HepG2 (cell line): ENCODE measurements at regions not wholly inside any gene's neighbourhood (a gene's known extent, or its start where the extent isn't known, plus 50 kb on each side); places are given as distances from the start of the nearest gene placed in this dataset.

ENCODE experiments used
- ATAC-seq: fragments of 200-7000 bp; cut with Tn5 transposase; 3 replicates; pipeline ENCODE4 v1.9.1; 2020; ENCODE audit warnings: mild to moderate bottlenecking, moderate library complexity
- BruUV-seq: library from RNA; stranded (reverse); fragments of 400-500 nt; replicated peaks from 2 replicates; lab custom pipeline; 2021; lab: Mats Ljungman, UMichigan
- CTCF ChIA-PET: fragments of 300-600 bp; formaldehyde crosslinking; extraction: SDS; loops from one replicate; lab custom pipeline; 2021; ENCODE audit warnings: low total read pairs, inconsistent platforms, low intra/inter-chr PET ratio; lab: Yijun Ruan, JAX
- POLR2A ChIA-PET: fragments of 350-600 bp; sonication (Branson Sonifier 250); formaldehyde crosslinking; loops from one replicate; lab custom pipeline; 2020; ENCODE audit warnings: antibody characterized with exemption, inconsistent platforms; lab: Yijun Ruan, JAX
- DNase-seq: peaks from one replicate; pipeline ENCODE4 v3.0.0-alpha.2; 2015; ENCODE audit warnings: low spot score
- FAIRE-seq: peaks from 3 replicates; lab custom pipeline; 2011; peaks lifted over from hg19 to GRCh38; lab: Jason Lieb, UNC
- H2AFZ ChIP-seq: one replicate; pipeline ENCODE4 v1.6.1; 2011; ENCODE audit warnings: low read length, inconsistent platforms
- H3K27ac ChIP-seq: fragments of 300-600 bp; 3 replicates; pipeline ENCODE4 v1.8.0; 2011; ENCODE audit warnings: mixed run types, mild to moderate bottlenecking, mixed read lengths, low read length, inconsistent platforms; ENCODE audit not compliant: insufficient read depth; ENCODE audit errors: extremely low read length
- H3K27me3 ChIP-seq, 2 experiments: fragments of 200-600 bp in 1 of 2; 2 replicates in 1 of 2; 3 replicates in 1 of 2; pipeline versions ENCODE4 v1.6.0 to v1.8.0; 2011; ENCODE audit warnings: low read length in 2 of 2, mild to moderate bottlenecking in 2 of 2, moderate library complexity in 2 of 2, inconsistent platforms in 1 of 2; ENCODE audit not compliant: insufficient read depth in 2 of 2, control insufficient read depth in 1 of 2
- H3K36me3 ChIP-seq, 2 experiments: fragments of 200-600 bp in 1 of 2; replicated peaks in 1 of 2; 2 replicates in 1 of 2; 3 replicates in 1 of 2; pipeline versions ENCODE4 v1.5.1 to v1.8.0; 2011; ENCODE audit warnings: low read length in 2 of 2, inconsistent platforms in 1 of 2; ENCODE audit not compliant: insufficient read depth in 2 of 2, control insufficient read depth in 1 of 2
- H3K4me1 ChIP-seq: 2 replicates; pipeline ENCODE4 v1.5.1; 2012; ENCODE audit warnings: low read length, inconsistent platforms; ENCODE audit not compliant: insufficient read depth
- H3K4me2 ChIP-seq: 2 replicates; pipeline ENCODE4 v1.6.0; 2011; ENCODE audit warnings: low read depth, low read length, inconsistent platforms
- H3K4me3 ChIP-seq, 3 experiments: fragments of 200-600 bp in 1 of 3; sonication (generic), shearing (Covaris generic) in 1 of 3; replicated peaks in 1 of 3; 2 replicates each; pipeline ENCODE4 v1.5.1; 2011 to 2016; ENCODE audit warnings: low read length in 3 of 3, inconsistent platforms in 2 of 3, low read depth in 2 of 3, mild to moderate bottlenecking in 2 of 3, control low read depth in 1 of 3, mixed read lengths in 1 of 3; ENCODE audit not compliant: insufficient read depth in 1 of 3
- H3K79me2 ChIP-seq: one replicate; pipeline ENCODE4 v1.6.1; 2011; ENCODE audit warnings: low read length, inconsistent platforms; ENCODE audit not compliant: insufficient read depth
- H3K9ac ChIP-seq: 2 replicates; pipeline ENCODE4 v1.6.0; 2011; ENCODE audit warnings: mild to moderate bottlenecking, low read depth, low read length, inconsistent platforms; ENCODE audit not compliant: insufficient read depth
- H3K9me3 ChIP-seq: 2 replicates; pipeline ENCODE4 v1.5.1; 2012; ENCODE audit warnings: mild to moderate bottlenecking, low read length
- H4K20me1 ChIP-seq: 2 replicates; pipeline ENCODE4 v1.6.0; 2011; ENCODE audit warnings: inconsistent platforms, mild to moderate bottlenecking, low read length, moderate library complexity; ENCODE audit not compliant: insufficient read depth
- DMTF1 ChIP-seq: sonication (generic); formaldehyde crosslinking; IDR thresholded peaks from 2 replicates; pipeline ENCODE4 v1.4.0; 2020; ENCODE audit warnings: mild to moderate bottlenecking, missing genetic modification reagents
- FOXA1 ChIP-seq, 2 experiments: fragments of 450-650 bp in 1 of 2; sonication (generic) in 1 of 2; formaldehyde crosslinking in 1 of 2; IDR thresholded peaks; 2 replicates each; pipeline versions ENCODE4 v1.4.0 to v1.6.1; 2016 to 2020; ENCODE audit warnings: missing genetic modification reagents in 1 of 2
- GPN1 ChIP-seq: sonication (generic); formaldehyde crosslinking; IDR thresholded peaks from 2 replicates; pipeline ENCODE4 v1.5.1; 2020; ENCODE audit warnings: missing genetic modification reagents, borderline replicate concordance
- HDAC2 ChIP-seq: sonication (generic); formaldehyde crosslinking; IDR thresholded peaks from 2 replicates; pipeline ENCODE4 v1.4.0; 2020; ENCODE audit warnings: missing genetic modification reagents
- KDM1A ChIP-seq: IDR thresholded peaks from 2 replicates; pipeline ENCODE4 v1.6.1; 2016; ENCODE audit warnings: missing compliant biosample characterization
- KIAA2018 ChIP-seq: sonication (generic); formaldehyde crosslinking; IDR thresholded peaks from 2 replicates; pipeline ENCODE4 v1.5.0; 2020; ENCODE audit warnings: mild to moderate bottlenecking, missing genetic modification reagents, borderline replicate concordance
- MAFF ChIP-seq: IDR thresholded peaks from 2 replicates; pipeline ENCODE4 v1.6.1; 2011; ENCODE audit warnings: low read depth, low read length, improper control_type of control experiment
- MIXL1 ChIP-seq: IDR thresholded peaks from 2 replicates; pipeline ENCODE4 v1.6.1; 2016
- RARA ChIP-seq: IDR thresholded peaks from 2 replicates; pipeline ENCODE4 v1.6.1; 2016; ENCODE audit warnings: missing genetic modification reagents, missing compliant biosample characterization
- RBM22 ChIP-seq: fragments of 200-400 bp; formaldehyde crosslinking; optimal IDR thresholded peaks from 2 replicates; pipeline ENCODE3; 2017; ENCODE audit warnings: mild to moderate bottlenecking, low read length, moderate library complexity
- ZBTB25 ChIP-seq: IDR thresholded peaks from 2 replicates; pipeline ENCODE4 v1.6.1; 2018; ENCODE audit warnings: missing genetic modification reagents
- ZNF253 ChIP-seq: sonication (generic); formaldehyde crosslinking; IDR thresholded peaks from 2 replicates; pipeline ENCODE4 v1.8.0; 2022; ENCODE audit warnings: mild to moderate bottlenecking, missing genetic modification reagents, borderline replicate concordance
- ZNF292 ChIP-seq: sonication (generic); formaldehyde crosslinking; IDR thresholded peaks from 2 replicates; pipeline ENCODE4 v1.8.1; 2022; ENCODE audit warnings: mild to moderate bottlenecking, low read depth, missing genetic modification reagents, borderline replicate concordance
- ZNF550 ChIP-seq: sonication (generic); formaldehyde crosslinking; IDR thresholded peaks from 2 replicates; pipeline ENCODE4 v1.4.0; 2020; ENCODE audit warnings: mild to moderate bottlenecking, missing genetic modification reagents, borderline replicate concordance
- in situ Hi-C: cut with HindIII; loops from 2 replicates; pipeline ENCODE4 v1.10.0; 2017; ENCODE audit warnings: low pct_unique_long_range_greater_than_20kb; ENCODE audit not compliant: extremely low pct_ligation_motif_present
- intact Hi-C: fragments of 100-400 bp; cut with micrococcal nuclease; formaldehyde crosslinking; loops from one replicate; pipeline ENCODE4 v1.10.0; 2022; ENCODE audit not compliant: unreplicated experiment

- TF ChIP-seq DMTF1 (CRISPR knock-in tag) (no peak), FOXA1 (IDR thresholded peaks at IDR 0.05) (no peak), FOXA1 (CRISPR knock-in tag; IDR thresholded peaks at IDR 0.05) (no peak), ZBTB25 (CRISPR knock-in tag) (no peak), MIXL1 (CRISPR knock-in tag) (no peak), ZNF550 (CRISPR knock-in tag) (no peak)
Observed at GRCh38 chr2:59858540-59858939, 694.9 kb downstream of the BCL11A start (continued).

GRCh38 chr2:59857109-59857508 lies 696.3 kb downstream of the BCL11A start:
- Histone ChIP-seq H3K4me2 (no peak overlapping the region), H3K79me2 (no peaks in the 10 kb centered on the region), H3K27ac (no peak overlapping the region), H3K9ac (no peak overlapping the region), H3K4me3 (no peak overlapping the region), H3K9me3 (peaks cover 17% of the 10 kb centered on the region), H3K36me3 (no peaks in the 10 kb centered on the region), H4K20me1 (no peaks in the 10 kb centered on the region), H2AFZ (no peak overlapping the region), H3K4me1 (no peaks in the 10 kb centered on the region), H3K27me3 (no peaks in the 10 kb centered on the region)
- in situ Hi-C loops (no loop called here), intact Hi-C loops (no loop called here)
- no peak for FAIRE-seq
- no peak for ATAC-seq
- no peak for DNase-seq
- no TSS peak for BruUV-seq
- POLR2A ChIA-PET = no interaction called here
- CTCF ChIA-PET = no interaction called here
- TF ChIP-seq GPN1 (CRISPR knock-in tag) = no peak
- no peak for TF ChIP-seq MAFF
- TF ChIP-seq HDAC2 (CRISPR knock-in tag) = no peak
- no peak for TF ChIP-seq RBM22
- TF ChIP-seq KDM1A (CRISPR knock-in tag) = no peak
- no peak for TF ChIP-seq RARA
- no peak for TF ChIP-seq ZNF253 (CRISPR knock-in tag)
- no peak for TF ChIP-seq ZNF292
- no peak for TF ChIP-seq KIAA2018 (CRISPR knock-in tag)
